WERI-Rb-1 (cell line): ENCODE measurements at regions not wholly inside any gene's neighbourhood (a gene's known extent, or its start where the extent isn't known, plus 50 kb on each side); places are given as distances from the start of the nearest gene placed in this dataset.
"Not testable (repeated sequence)": the region's sequence is repeated elsewhere in the genome, so short reads cannot be mapped to it uniquely, and the experiment has no call there.

Experiments
- DNase-seq: peaks from one replicate; pipeline ENCODE4 v3.0.0-alpha.2; 2020
- H3K27ac ChIP-seq: fragments of 250-450 bp; sonication (Bioruptor Pico); 2 replicates; pipeline ENCODE4 v1.5.1; 2020; ENCODE audit warnings: mild to moderate bottlenecking, moderate library complexity
- H3K27me3 ChIP-seq: fragments of 250-450 bp; sonication (Bioruptor Pico); 2 replicates; pipeline ENCODE4 v1.5.1; 2021; ENCODE audit warnings: mild to moderate bottlenecking, low read depth, moderate library complexity; ENCODE audit not compliant: insufficient read depth, severe bottlenecking
- H3K36me3 ChIP-seq: fragments of 250-450 bp; sonication (Bioruptor Pico); 2 replicates; pipeline ENCODE4 v1.5.1; 2020; ENCODE audit warnings: mild to moderate bottlenecking, moderate library complexity
- H3K4me3 ChIP-seq: 2 replicates; pipeline ENCODE4 v1.5.1; 2011; ENCODE audit warnings: low read depth, mild to moderate bottlenecking, control low read depth, low read length
- H3K9me3 ChIP-seq: fragments of 250-450 bp; sonication (Bioruptor Pico); 2 replicates; pipeline ENCODE4 v1.5.1; 2021; ENCODE audit warnings: mild to moderate bottlenecking, moderate library complexity; ENCODE audit not compliant: severe bottlenecking

- H3K27me3 ChIP-seq, H3K9me3 ChIP-seq, H3K27ac ChIP-seq, H3K4me3 ChIP-seq, H3K36me3 ChIP-seq, DNase-seq: not testable (repeated sequence)
These were observed 135.2 kb downstream of the SPDYE17 start for GRCh38 chr7:76897007-76897406.

GRCh38 chr7:76895696-76896095 lies 136.5 kb downstream of the SPDYE17 start:
- not testable (repeated sequence) for H3K36me3 ChIP-seq, H3K9me3 ChIP-seq, H3K27me3 ChIP-seq, DNase-seq, H3K27ac ChIP-seq, H3K4me3 ChIP-seq

- H3K27ac ChIP-seq, H3K9me3 ChIP-seq, H3K27me3 ChIP-seq, H3K36me3 ChIP-seq, H3K4me3 ChIP-seq, DNase-seq: not testable (repeated sequence)
These were observed 140.4 kb downstream of the SPDYE17 start for GRCh38 chr7:76891771-76892170.

- not testable (repeated sequence) for H3K36me3 ChIP-seq, DNase-seq, H3K27me3 ChIP-seq, H3K9me3 ChIP-seq, H3K27ac ChIP-seq, H3K4me3 ChIP-seq
These were observed 152.3 kb downstream of the SPDYE17 start for GRCh38 chr7:76879733-76880288.

- not testable (repeated sequence) for H3K36me3 ChIP-seq, H3K27ac ChIP-seq, H3K27me3 ChIP-seq, H3K9me3 ChIP-seq, DNase-seq, H3K4me3 ChIP-seq
These were observed 156.4 kb downstream of the SPDYE17 start for GRCh38 chr7:76875760-76876159.

DNA sequence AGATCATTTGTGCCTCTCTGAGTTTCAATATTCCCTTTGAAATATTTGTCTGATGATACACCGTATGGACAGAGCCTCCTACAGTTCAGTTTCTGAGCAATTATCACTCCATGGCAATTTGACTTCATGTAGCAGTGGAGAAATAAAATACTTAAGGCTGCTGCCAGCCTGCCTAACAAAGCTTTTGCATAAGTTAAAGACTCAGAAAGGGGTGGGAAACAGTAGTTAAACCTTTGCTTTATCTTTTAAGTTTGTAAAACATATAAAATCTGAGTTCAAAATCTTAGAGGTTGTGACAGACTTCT lies 161.7 kb downstream of the SPDYE17 start:
- not testable (repeated sequence) for H3K27ac ChIP-seq, H3K27me3 ChIP-seq, H3K4me3 ChIP-seq, H3K9me3 ChIP-seq, H3K36me3 ChIP-seq, DNase-seq

DNA sequence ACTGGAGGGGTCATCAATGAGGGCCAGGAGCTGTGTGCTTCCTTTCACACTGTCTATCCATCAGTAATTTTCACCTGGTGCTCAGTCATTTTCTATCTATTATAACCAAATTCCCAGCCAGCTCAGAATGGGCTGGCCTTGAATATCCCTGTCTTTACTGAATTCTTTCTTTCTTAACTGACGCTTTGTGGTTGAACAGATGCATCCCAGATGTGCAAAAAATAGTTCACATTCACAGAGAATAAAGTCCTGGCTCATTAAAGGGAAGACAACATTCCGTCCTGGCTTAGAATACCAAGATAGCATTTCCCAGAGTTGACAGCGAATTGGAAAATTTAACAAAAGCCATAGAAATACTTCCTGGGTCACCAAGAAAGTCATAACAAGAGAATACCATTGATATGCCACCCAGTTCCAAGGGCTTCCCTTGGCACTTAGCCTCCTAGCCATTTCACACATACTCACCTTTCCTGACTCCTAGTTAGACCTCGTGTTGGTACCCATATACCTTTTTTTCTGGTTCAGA lies 164.7 kb downstream of the SPDYE17 start:
- not testable (repeated sequence) for H3K4me3 ChIP-seq, DNase-seq, H3K27me3 ChIP-seq, H3K36me3 ChIP-seq, H3K27ac ChIP-seq, H3K9me3 ChIP-seq

- H3K36me3 ChIP-seq, H3K27me3 ChIP-seq, H3K27ac ChIP-seq: not testable (repeated sequence)
These were observed 168.9 kb downstream of the SPDYE17 start for GRCh38 chr7:76863150-76863773.

DNA sequence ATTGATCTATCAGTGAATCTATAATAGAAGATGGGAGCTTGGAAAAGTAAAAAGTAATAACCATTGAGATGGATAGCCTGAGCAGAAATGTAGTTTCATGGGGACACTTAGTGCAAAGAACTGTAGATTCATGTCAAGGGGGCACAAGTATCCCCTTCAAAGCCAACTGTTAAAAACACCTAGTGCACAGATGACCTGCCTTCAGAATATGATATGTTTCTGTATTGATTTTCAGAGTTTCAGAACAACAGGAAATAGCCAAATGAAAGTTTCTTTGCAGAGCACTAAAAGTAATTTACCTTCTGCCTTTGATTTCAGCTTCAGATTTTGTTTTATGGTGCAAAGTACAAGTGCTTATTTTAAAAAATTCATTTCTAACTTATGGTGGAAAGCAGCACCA lies 169.9 kb downstream of the SPDYE17 start:
- H3K27me3 ChIP-seq, H3K36me3 ChIP-seq, H3K4me3 ChIP-seq, H3K27ac ChIP-seq, H3K9me3 ChIP-seq, DNase-seq: not testable (repeated sequence)

More at GRCh38 chr7:76863150-76863773, 168.9 kb downstream of the SPDYE17 start:
- DNase-seq, H3K4me3 ChIP-seq, H3K9me3 ChIP-seq: not testable (repeated sequence)

DNA sequence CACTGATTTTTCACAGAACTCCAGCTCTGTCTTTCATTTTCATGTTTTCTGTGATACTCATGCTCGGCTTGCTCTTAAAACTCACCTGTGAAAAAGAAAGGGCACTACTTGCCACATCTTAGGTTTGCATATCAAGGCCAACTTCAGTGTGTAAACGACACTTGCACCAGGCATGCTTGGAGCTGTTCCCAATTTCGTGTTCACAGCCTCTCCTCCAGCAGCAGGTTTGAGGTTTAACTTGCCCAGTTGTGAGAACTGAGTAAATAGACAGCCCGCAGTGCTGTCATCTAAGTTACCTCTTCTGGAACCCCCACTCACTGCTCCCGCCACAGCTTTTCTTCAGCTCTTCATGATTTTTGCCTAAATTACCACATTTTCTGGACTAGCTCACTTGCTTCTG lies 172.2 kb downstream of the SPDYE17 start:
- not testable (repeated sequence) for DNase-seq, H3K36me3 ChIP-seq, H3K27me3 ChIP-seq, H3K27ac ChIP-seq, H3K9me3 ChIP-seq, H3K4me3 ChIP-seq

GRCh38 chr7:76854631-76855030 lies 177.5 kb downstream of the SPDYE17 start:
- DNase-seq, H3K4me3 ChIP-seq, H3K9me3 ChIP-seq, H3K27me3 ChIP-seq, H3K36me3 ChIP-seq, H3K27ac ChIP-seq: not testable (repeated sequence)

GRCh38 chr7:76852787-76853584 lies 179.2 kb downstream of the SPDYE17 start:
- not testable (repeated sequence) for H3K4me3 ChIP-seq, H3K36me3 ChIP-seq, H3K27me3 ChIP-seq, H3K27ac ChIP-seq, DNase-seq, H3K9me3 ChIP-seq

GRCh38 chr7:76852362-76852761 lies 179.8 kb downstream of the SPDYE17 start:
- not testable (repeated sequence) for H3K27ac ChIP-seq, H3K4me3 ChIP-seq, H3K27me3 ChIP-seq, H3K36me3 ChIP-seq, DNase-seq, H3K9me3 ChIP-seq

DNA sequence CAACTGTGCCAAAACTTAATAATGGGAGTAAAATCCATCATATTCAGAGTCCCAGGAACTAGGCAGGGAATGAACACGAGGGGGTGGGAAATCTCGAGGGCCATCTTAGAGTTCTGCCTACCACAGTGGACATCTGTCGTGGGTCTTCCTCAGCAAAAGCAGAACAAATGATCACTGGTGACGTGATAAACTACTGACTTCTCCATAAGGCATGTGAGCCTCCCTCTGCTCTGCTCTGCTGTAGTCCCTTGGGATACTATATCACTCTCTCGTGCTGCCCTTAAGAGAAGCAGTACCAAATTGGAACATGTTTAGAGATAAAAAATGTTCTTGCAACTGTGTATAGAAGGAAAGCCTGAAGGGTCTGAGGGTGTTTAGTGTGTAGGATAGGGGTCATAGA lies 180.5 kb downstream of the SPDYE17 start:
- not testable (repeated sequence) for H3K36me3 ChIP-seq, H3K9me3 ChIP-seq, H3K4me3 ChIP-seq, H3K27ac ChIP-seq, DNase-seq, H3K27me3 ChIP-seq
